GM12878 (cell line): ENCODE measurements at regions not wholly inside any gene's neighbourhood (a gene's known extent, or its start where the extent isn't known, plus 50 kb on each side); places are given as distances from the start of the nearest gene placed in this dataset.

Experiments
- EP300 ChIP-seq, 2 experiments: fragments of 150-350 bp in 1 of 2; IDR thresholded peaks; 2 replicates each; pipeline ENCODE4 v1.6.1; 2011 to 2012; ENCODE audit warnings: low read depth in 2 of 2, low read length in 2 of 2, borderline replicate concordance in 1 of 2, improper control_type of control experiment in 1 of 2, inconsistent platforms in 1 of 2; ENCODE audit not compliant: control insufficient read depth in 1 of 2
- FOXM1 ChIP-seq: IDR thresholded peaks from 2 replicates; pipeline ENCODE4 v1.6.1; 2012; ENCODE audit warnings: low read depth, mild to moderate bottlenecking, inconsistent platforms, low read length, moderate library complexity

DNA sequence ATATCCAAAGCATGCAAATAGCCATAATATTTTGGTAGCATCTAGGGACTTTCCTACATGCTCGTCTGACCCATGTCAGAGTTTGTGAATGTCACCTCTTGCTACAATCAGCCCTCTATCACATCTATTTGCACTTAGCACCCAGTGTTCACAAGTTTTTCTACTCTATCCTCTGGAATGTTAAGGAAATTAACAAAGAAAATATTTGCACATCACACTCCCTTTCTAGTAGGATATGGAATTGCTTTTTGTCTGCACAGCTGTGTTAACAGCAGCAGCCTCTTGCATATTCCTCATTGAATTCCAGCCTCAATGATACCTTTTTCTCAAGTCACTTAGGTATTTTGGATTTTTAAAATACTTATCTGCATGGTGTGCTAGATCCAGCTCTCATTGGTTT lies 403.1 kb upstream of the SEMA3C start:
- no peak for TF ChIP-seq EP300 (IDR thresholded peaks at IDR 0.05; ENCODE audit: borderline replicate concordance in 1 of 2, control insufficient read depth in 1 of 2, low read depth in 2 of 2, low read length in 2 of 2)
- no peak for TF ChIP-seq FOXM1
